HEK293 (cell line): ENCODE measurements at regions not wholly inside any gene's neighbourhood (a gene's known extent, or its start where the extent isn't known, plus 50 kb on each side); places are given as distances from the start of the nearest gene placed in this dataset.

Source experiments
- CTCF ChIA-PET: fragments of 350-600 bp; formaldehyde crosslinking; extraction: SDS; loops from one replicate; lab custom pipeline; 2021; ENCODE audit warnings: antibody characterized with exemption; lab: Yijun Ruan, JAX
- POLR2A ChIA-PET: fragments of 300-600 bp; formaldehyde crosslinking; extraction: SDS; loops from one replicate; lab custom pipeline; 2020; ENCODE audit warnings: antibody characterized with exemption, inconsistent platforms; lab: Yijun Ruan, JAX
- H3K27ac ChIP-seq: fragments of 200-500 bp; sonication (Bioruptor generic); 2 replicates; pipeline ENCODE4 v1.5.1; 2014; ENCODE audit warnings: low read depth, low read length, control low read depth, inconsistent platforms; ENCODE audit errors: extremely low read depth
- H3K36me3 ChIP-seq, 2 experiments: fragments of 200-500 bp in 1 of 2; sonication (Bioruptor generic) in 1 of 2; 1 replicate in 1 of 2; 2 replicates in 1 of 2; pipeline ENCODE4 v1.5.1; 2014 to 2017; ENCODE audit warnings: inconsistent platforms in 2 of 2, low read length in 2 of 2; ENCODE audit not compliant: control insufficient read depth in 2 of 2, insufficient read depth in 1 of 2
- H3K4me1 ChIP-seq: fragments of 200-500 bp; sonication (Bioruptor generic); 2 replicates; pipeline ENCODE4 v1.5.1; 2014; ENCODE audit warnings: mild to moderate bottlenecking, low read length, inconsistent platforms; ENCODE audit not compliant: control insufficient read depth, insufficient read depth
- H3K4me3 ChIP-seq: 2 replicates; pipeline ENCODE4 v1.5.1; 2011; ENCODE audit warnings: low read depth, mild to moderate bottlenecking, control low read depth, low read length, moderate library complexity
- H3K9me3 ChIP-seq: fragments of 200-500 bp; sonication (Bioruptor generic); 2 replicates; pipeline ENCODE4 v1.5.1; 2014; ENCODE audit warnings: low read depth, low read length, inconsistent platforms; ENCODE audit not compliant: control insufficient read depth, insufficient read depth
- AEBP2 ChIP-seq: fragments of 450-650 bp; formaldehyde crosslinking; IDR thresholded peaks from 2 replicates; pipeline ENCODE4 v1.5.1; 2016; ENCODE audit warnings: missing biosample characterization, missing genetic modification characterization, borderline replicate concordance
- HOXC10 ChIP-seq: sonication (generic); formaldehyde crosslinking; IDR thresholded peaks from 2 replicates; pipeline ENCODE4 v1.8.1; 2023; ENCODE audit warnings: mild to moderate bottlenecking, missing genetic modification reagents
- IKZF3 ChIP-seq: fragments of 450-650 bp; IDR thresholded peaks from 2 replicates; pipeline ENCODE4 v1.5.0; 2018; ENCODE audit warnings: missing biosample characterization, mild to moderate bottlenecking, missing genetic modification characterization, moderate library complexity
- MYNN ChIP-seq: fragments of 450-650 bp; formaldehyde crosslinking; IDR thresholded peaks from 2 replicates; pipeline ENCODE4 v1.5.1; 2016; ENCODE audit warnings: missing biosample characterization, missing genetic modification characterization, borderline replicate concordance
- SCRT2 ChIP-seq: fragments of 450-650 bp; formaldehyde crosslinking; IDR thresholded peaks from 2 replicates; pipeline ENCODE4 v1.5.1; 2016; ENCODE audit warnings: missing biosample characterization, missing genetic modification characterization
- ZBTB17 ChIP-seq: fragments of 450-650 bp; formaldehyde crosslinking; IDR thresholded peaks from 2 replicates; pipeline ENCODE4 v1.5.1; 2016; ENCODE audit warnings: missing biosample characterization, missing genetic modification characterization
- ZFP3 ChIP-seq: fragments of 450-650 bp; formaldehyde crosslinking; IDR thresholded peaks from 2 replicates; pipeline ENCODE4 v1.5.1; 2016; ENCODE audit warnings: low read depth, missing biosample characterization, missing genetic modification characterization
- ZIC2 ChIP-seq: fragments of 450-650 bp; formaldehyde crosslinking; IDR thresholded peaks from 2 replicates; pipeline ENCODE4 v1.5.1; 2016; ENCODE audit warnings: missing biosample characterization, missing genetic modification characterization
- ZNF23 ChIP-seq: fragments of 450-650 bp; formaldehyde crosslinking; IDR thresholded peaks from 2 replicates; pipeline ENCODE4 v1.5.1; 2016; ENCODE audit warnings: missing biosample characterization, missing genetic modification characterization, borderline replicate concordance
- ZNF394 ChIP-seq: fragments of 450-650 bp; formaldehyde crosslinking; IDR thresholded peaks from 2 replicates; pipeline ENCODE4 v1.5.1; 2016; ENCODE audit warnings: missing biosample characterization, missing genetic modification characterization, mild to moderate bottlenecking, moderate library complexity, borderline replicate concordance
- ZNF626 ChIP-seq: fragments of 450-650 bp; sonication (Bioruptor Pico); formaldehyde crosslinking; IDR thresholded peaks from 2 replicates; pipeline ENCODE4 v1.5.1; 2018; ENCODE audit warnings: missing biosample characterization, missing genetic modification characterization, inconsistent platforms
- ZNF777 ChIP-seq: fragments of 450-650 bp; formaldehyde crosslinking; IDR thresholded peaks from 2 replicates; pipeline ENCODE4 v1.5.1; 2017; ENCODE audit warnings: missing biosample characterization, missing genetic modification characterization, borderline replicate concordance
- ZNF830 ChIP-seq: fragments of 450-650 bp; IDR thresholded peaks from 2 replicates; pipeline ENCODE4 v1.5.0; 2018; ENCODE audit warnings: missing biosample characterization, missing genetic modification characterization, low read depth, mild to moderate bottlenecking, moderate library complexity
- TF ChIP-seq, protein P1 (sequence below): fragments of 450-650 bp; formaldehyde crosslinking; IDR thresholded peaks from 2 replicates; pipeline ENCODE4 v1.5.1; 2016; ENCODE audit warnings: missing biosample characterization, missing genetic modification characterization, borderline replicate concordance
- TF ChIP-seq, protein P2 (sequence below): fragments of 450-650 bp; formaldehyde crosslinking; IDR thresholded peaks from 2 replicates; pipeline ENCODE4 v1.5.1; 2016; ENCODE audit warnings: missing biosample characterization, missing genetic modification characterization

DNA sequence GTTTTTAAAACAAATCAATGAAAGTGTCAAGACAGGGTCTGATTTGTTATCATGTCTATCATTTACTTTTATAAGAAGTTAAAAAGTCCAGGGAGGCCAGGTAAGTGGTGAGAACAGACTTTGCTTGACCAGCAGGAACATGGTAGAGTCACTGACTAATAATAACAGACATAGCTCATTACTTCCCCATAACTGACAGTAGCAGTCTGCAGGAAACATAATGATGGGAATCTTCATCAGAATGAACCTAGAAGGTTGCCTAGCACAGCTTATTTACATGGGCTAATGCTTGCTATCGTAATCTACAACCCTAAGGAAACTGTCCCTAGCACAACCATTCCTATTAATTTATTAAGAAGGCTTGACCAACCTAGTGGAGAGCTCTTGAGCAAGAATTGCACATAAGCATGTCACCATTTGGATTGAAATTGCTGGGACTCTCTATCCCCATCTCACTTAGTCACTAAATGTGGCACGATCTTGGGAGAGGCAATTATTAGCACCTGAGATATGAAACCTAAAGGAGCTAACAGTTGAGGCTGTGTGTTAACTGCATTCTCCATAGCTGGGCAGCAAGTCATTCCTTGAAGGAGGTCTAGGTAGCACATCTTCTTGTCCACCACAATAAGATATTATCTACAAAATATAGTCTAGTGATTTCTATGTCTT is 139.6 kb upstream of the ZBTB20 start (continued):
- TF ChIP-seq, protein P1, sequence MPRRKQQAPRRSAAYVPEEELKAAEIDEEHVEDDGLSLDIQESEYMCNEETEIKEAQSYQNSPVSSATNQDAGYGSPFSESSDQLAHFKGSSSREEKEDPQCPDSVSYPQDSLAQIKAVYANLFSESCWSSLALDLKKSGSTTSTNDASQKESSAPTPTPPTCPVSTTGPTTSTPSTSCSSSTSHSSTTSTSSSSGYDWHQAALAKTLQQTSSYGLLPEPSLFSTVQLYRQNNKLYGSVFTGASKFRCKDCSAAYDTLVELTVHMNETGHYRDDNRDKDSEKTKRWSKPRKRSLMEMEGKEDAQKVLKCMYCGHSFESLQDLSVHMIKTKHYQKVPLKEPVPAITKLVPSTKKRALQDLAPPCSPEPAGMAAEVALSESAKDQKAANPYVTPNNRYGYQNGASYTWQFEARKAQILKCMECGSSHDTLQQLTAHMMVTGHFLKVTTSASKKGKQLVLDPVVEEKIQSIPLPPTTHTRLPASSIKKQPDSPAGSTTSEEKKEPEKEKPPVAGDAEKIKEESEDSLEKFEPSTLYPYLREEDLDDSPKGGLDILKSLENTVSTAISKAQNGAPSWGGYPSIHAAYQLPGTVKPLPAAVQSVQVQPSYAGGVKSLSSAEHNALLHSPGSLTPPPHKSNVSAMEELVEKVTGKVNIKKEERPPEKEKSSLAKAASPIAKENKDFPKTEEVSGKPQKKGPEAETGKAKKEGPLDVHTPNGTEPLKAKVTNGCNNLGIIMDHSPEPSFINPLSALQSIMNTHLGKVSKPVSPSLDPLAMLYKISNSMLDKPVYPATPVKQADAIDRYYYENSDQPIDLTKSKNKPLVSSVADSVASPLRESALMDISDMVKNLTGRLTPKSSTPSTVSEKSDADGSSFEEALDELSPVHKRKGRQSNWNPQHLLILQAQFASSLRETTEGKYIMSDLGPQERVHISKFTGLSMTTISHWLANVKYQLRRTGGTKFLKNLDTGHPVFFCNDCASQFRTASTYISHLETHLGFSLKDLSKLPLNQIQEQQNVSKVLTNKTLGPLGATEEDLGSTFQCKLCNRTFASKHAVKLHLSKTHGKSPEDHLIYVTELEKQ (tag by site-specific recombination): no peak
- no peak for TF ChIP-seq ZNF394 (tag by site-specific recombination)
- no peak for TF ChIP-seq ZNF626

DNA sequence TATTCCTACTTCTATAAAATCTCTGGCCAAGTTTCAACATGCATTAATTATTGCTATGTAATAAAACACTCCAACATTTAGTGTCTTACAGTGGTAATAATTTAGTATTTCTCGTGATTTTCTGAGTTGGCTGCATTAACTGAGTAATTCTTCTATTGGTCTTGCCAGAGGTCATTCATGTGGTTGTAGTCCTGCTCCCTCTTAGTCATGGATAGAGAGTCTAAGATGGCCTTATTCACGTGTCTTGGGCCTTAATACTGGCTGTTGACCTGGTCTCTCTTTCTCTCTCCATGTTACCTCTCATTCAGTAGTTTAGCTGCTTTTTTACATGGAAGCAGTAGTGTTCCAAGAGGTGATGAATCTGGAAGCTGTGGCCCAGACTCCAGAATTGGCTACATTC is 140.1 kb upstream of the ZBTB20 start:
- CTCF ChIA-PET: interaction anchor here (0.5 to 0.7 kb wide), 2 partner anchors 70 to 154 kb away, joined by 3 to 4 read pairs; no protein-coding TSS in a partner anchor
- POLR2A ChIA-PET: no interaction called here
- H3K4me1 ChIP-seq: no peaks in the 10 kb centered on the region
- no peak overlapping the region for H3K27ac ChIP-seq
- H3K9me3 ChIP-seq: no peaks in the 10 kb centered on the region
- no peaks in the 10 kb centered on the region for H3K36me3 ChIP-seq
- TF ChIP-seq, protein P2, sequence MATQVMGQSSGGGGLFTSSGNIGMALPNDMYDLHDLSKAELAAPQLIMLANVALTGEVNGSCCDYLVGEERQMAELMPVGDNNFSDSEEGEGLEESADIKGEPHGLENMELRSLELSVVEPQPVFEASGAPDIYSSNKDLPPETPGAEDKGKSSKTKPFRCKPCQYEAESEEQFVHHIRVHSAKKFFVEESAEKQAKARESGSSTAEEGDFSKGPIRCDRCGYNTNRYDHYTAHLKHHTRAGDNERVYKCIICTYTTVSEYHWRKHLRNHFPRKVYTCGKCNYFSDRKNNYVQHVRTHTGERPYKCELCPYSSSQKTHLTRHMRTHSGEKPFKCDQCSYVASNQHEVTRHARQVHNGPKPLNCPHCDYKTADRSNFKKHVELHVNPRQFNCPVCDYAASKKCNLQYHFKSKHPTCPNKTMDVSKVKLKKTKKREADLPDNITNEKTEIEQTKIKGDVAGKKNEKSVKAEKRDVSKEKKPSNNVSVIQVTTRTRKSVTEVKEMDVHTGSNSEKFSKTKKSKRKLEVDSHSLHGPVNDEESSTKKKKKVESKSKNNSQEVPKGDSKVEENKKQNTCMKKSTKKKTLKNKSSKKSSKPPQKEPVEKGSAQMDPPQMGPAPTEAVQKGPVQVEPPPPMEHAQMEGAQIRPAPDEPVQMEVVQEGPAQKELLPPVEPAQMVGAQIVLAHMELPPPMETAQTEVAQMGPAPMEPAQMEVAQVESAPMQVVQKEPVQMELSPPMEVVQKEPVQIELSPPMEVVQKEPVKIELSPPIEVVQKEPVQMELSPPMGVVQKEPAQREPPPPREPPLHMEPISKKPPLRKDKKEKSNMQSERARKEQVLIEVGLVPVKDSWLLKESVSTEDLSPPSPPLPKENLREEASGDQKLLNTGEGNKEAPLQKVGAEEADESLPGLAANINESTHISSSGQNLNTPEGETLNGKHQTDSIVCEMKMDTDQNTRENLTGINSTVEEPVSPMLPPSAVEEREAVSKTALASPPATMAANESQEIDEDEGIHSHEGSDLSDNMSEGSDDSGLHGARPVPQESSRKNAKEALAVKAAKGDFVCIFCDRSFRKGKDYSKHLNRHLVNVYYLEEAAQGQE (tag by site-specific recombination): no peak
- TF ChIP-seq ZFP3 (tag by site-specific recombination): no peak
- TF ChIP-seq SCRT2 (tag by site-specific recombination): no peak
- no peak for TF ChIP-seq ZNF23 (tag by site-specific recombination)
- TF ChIP-seq, all 188 proteins: peak for 0
- no peak overlapping the region for H3K4me3 ChIP-seq

GRCh38 chr3:115292131-115292530 is 145.0 kb upstream of the ZBTB20 start:
- H3K36me3 ChIP-seq: no peaks in the 10 kb centered on the region
- TF ChIP-seq ZNF777 (tag by site-specific recombination): no peak
- no peak for TF ChIP-seq AEBP2 (tag by site-specific recombination)
- no peak for TF ChIP-seq MYNN (tag by site-specific recombination)
- no peak for TF ChIP-seq ZNF830 (tag by site-specific recombination)
- TF ChIP-seq IKZF3 (tag by site-specific recombination): no peak
- no peak for TF ChIP-seq HOXC10 (CRISPR knock-in tag)
- no peak for TF ChIP-seq ZBTB17 (tag by site-specific recombination)
- no peak for TF ChIP-seq ZIC2
- H3K27ac ChIP-seq: no peak overlapping the region
- POLR2A ChIA-PET: no interaction called here
- no peaks in the 10 kb centered on the region for H3K4me1 ChIP-seq
- CTCF ChIA-PET: no interaction called here
- H3K9me3 ChIP-seq: no peaks in the 10 kb centered on the region
- no peak overlapping the region for H3K4me3 ChIP-seq
